ENCODE measurements at regions not wholly inside any gene's neighbourhood (a gene's known extent, or its start where the extent isn't known, plus 50 kb on each side); places are given as distances from the start of the nearest gene placed in this dataset.

DNA sequence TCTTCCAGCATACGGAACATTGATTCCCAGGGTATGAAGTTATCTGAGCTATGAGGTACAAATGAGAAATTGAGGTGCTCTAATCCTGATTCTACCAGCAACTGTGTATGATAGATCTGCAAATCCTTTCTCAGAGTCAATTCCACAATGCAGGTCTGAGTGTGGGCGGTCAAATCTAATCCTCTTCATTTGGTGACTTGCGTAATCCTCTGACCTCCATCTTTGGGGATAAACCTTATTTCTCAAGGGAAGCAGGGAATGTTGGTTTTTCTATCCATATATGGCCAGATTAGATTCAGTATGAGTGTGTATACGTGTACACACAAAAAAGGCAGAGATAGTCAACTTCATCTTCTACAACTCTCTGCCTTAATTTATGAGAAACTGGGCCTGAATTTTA lies 348.4 kb upstream of the IL12A start:
- Histone ChIP-seq H3K79me2 (ENCODE audit: control insufficient read depth, insufficient read depth, low read length) (no peaks in the 10 kb centered on the region), H3K36me3 (ENCODE audit: control insufficient read depth in 2 of 2, extremely low read depth in 1 of 2, insufficient read depth in 2 of 2, low read length in 2 of 2) (no peaks in the 10 kb centered on the region), H3K9ac (ENCODE audit: control insufficient read depth, extremely low read depth, insufficient read depth, low read length) (no peak overlapping the region), H4K20me1 (ENCODE audit: control insufficient read depth, extremely low read depth, insufficient read depth, low read length) (no peaks in the 10 kb centered on the region), H3K9me3 (ENCODE audit: control insufficient read depth, low read depth, low read length) (no peaks in the 10 kb centered on the region), H3K4me2 (ENCODE audit: control insufficient read depth, extremely low read depth, insufficient read depth, low read depth, low read length) (no peak overlapping the region), H3K27ac (ENCODE audit: control insufficient read depth, insufficient read depth, low read length) (no peak overlapping the region), H3K4me3 (ENCODE audit: control insufficient read depth in 2 of 3, extremely low read depth in 1 of 3, insufficient read depth in 2 of 3, low read depth in 1 of 3, low read length in 3 of 3) (no peak overlapping the region), H2AFZ (ENCODE audit: control insufficient read depth, low read length) (no peak overlapping the region), H3K27me3 (ENCODE audit: control insufficient read depth, extremely low read depth, insufficient read depth, low read length) (no peaks in the 10 kb centered on the region), H3K9me1 (ENCODE audit: control insufficient read depth, extremely low read depth, insufficient read depth, low read length) (no peaks in the 10 kb centered on the region), H3K4me1 (ENCODE audit: control insufficient read depth, extremely low read depth, insufficient read depth, low read length) (peaks cover 8% of the 10 kb centered on the region)
- FAIRE-seq = no peak
- TF ChIP-seq CTCF (optimal IDR thresholded peaks at IDR 0.05 in 1 of 3, IDR thresholded peaks at IDR 0.05 in 1 of 3, conservative IDR thresholded peaks at IDR 0.05 in 1 of 3; ENCODE audit: extremely low read depth in 1 of 3, insufficient read depth in 2 of 3, low read length in 3 of 3) = no peak
- TF ChIP-seq EZH2 (IDR thresholded peaks at IDR 0.05; ENCODE audit: low read length) = no peak
- dilution Hi-C loops (cut with MboI; ENCODE audit: extremely low pct_ligation_motif_present, low sequenced_read_pairs) = no loop called here
- DNase-seq (ENCODE audit: low read depth, low spot score) = no peak

- no peak overlapping the region for H2AFZ ChIP-seq (ENCODE audit: control insufficient read depth, low read length)
- FAIRE-seq (no peak), DNase-seq (ENCODE audit: low read depth, low spot score) (no peak)
- H3K9ac ChIP-seq (ENCODE audit: control insufficient read depth, extremely low read depth, insufficient read depth, low read length) = no peak overlapping the region
- TF ChIP-seq CTCF (optimal IDR thresholded peaks at IDR 0.05 in 1 of 3, IDR thresholded peaks at IDR 0.05 in 1 of 3, conservative IDR thresholded peaks at IDR 0.05 in 1 of 3; ENCODE audit: extremely low read depth in 1 of 3, insufficient read depth in 2 of 3, low read length in 3 of 3) (no peak), EZH2 (IDR thresholded peaks at IDR 0.05; ENCODE audit: low read length) (no peak)
- H3K27ac ChIP-seq (ENCODE audit: control insufficient read depth, insufficient read depth, low read length) = no peak overlapping the region
- H3K4me2 ChIP-seq (ENCODE audit: control insufficient read depth, extremely low read depth, insufficient read depth, low read depth, low read length) = no peak overlapping the region
- H3K36me3 ChIP-seq (ENCODE audit: control insufficient read depth in 2 of 2, extremely low read depth in 1 of 2, insufficient read depth in 2 of 2, low read length in 2 of 2) = no peaks in the 10 kb centered on the region
- H3K4me3 ChIP-seq (ENCODE audit: control insufficient read depth in 2 of 3, extremely low read depth in 1 of 3, insufficient read depth in 2 of 3, low read depth in 1 of 3, low read length in 3 of 3) = no peak overlapping the region
- no peaks in the 10 kb centered on the region for H3K27me3 ChIP-seq (ENCODE audit: control insufficient read depth, extremely low read depth, insufficient read depth, low read length)
- no peaks in the 10 kb centered on the region for H3K79me2 ChIP-seq (ENCODE audit: control insufficient read depth, insufficient read depth, low read length)
- H4K20me1 ChIP-seq (ENCODE audit: control insufficient read depth, extremely low read depth, insufficient read depth, low read length) = no peaks in the 10 kb centered on the region
- no peaks in the 10 kb centered on the region for H3K4me1 ChIP-seq (ENCODE audit: control insufficient read depth, extremely low read depth, insufficient read depth, low read length)
- H3K9me1 ChIP-seq (ENCODE audit: control insufficient read depth, extremely low read depth, insufficient read depth, low read length) = no peaks in the 10 kb centered on the region
- H3K9me3 ChIP-seq (ENCODE audit: control insufficient read depth, low read depth, low read length) = no peaks in the 10 kb centered on the region
- dilution Hi-C loops (cut with MboI; ENCODE audit: extremely low pct_ligation_motif_present, low sequenced_read_pairs) = no loop called here
Observed at GRCh38 chr3:159643406-159643805, 345.2 kb upstream of the IL12A start.
